D341Med (cell line): ENCODE measurements at regions not wholly inside any gene's neighbourhood (a gene's known extent, or its start where the extent isn't known, plus 50 kb on each side); places are given as distances from the start of the nearest gene placed in this dataset.

ENCODE experiments used
- DNase-seq: peaks from one replicate; pipeline ENCODE4 v3.0.0; 2012; ENCODE audit warnings: low spot score

DNA sequence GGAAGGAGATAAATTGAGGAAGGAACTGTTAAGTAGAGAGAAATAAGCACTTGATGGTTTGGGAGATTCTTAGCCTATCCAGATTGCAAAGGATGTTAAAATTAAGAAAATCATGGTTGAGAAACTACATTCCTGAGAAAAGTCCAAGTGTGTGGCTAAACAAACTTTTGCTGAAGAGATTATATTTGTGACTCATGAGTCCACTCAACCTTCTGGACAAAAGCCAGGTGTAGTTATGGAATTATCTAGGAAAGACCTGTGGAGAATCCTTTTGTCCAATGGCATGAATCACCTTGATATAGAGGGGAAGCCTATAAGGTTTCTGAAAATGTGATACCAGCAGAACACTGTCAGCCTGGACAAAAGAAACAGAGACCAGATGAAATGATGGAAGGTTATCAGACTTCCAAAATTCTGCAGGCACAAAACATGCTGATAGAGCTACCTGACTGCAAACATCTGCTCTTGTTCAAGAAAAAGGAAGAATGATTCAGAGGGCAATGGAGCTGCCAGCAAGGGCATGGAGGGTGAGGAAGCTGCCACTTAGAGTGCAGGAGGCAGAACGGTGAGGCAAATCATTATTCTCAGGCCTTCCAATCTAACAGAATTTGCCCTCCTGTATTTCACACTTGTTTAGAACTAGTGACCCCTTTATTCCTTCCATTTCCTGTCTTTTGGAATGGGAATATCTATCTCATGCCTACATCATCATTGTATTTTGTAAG, 300.6 kb upstream of the PRMT6 start:
- no peak for DNase-seq

DNA sequence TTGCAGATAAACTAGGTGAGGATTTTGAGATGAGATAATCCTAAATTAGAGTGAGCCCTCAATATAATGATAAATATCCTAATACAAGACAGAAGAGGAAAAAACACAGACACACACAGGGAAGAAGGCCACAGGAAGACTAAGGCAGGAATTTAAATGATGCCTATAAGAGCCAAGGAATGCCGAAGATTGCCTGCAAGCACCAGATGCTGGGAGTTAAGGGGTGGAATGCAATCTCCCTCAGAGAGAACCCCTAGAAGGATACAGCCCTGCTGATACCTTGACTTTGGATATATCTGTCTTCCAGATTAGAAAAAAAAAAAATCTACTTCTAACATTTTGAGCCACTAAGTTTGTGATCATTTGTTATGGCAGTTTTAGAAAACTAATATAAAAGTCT, 299.7 kb upstream of the PRMT6 start:
- no peak for DNase-seq

DNA sequence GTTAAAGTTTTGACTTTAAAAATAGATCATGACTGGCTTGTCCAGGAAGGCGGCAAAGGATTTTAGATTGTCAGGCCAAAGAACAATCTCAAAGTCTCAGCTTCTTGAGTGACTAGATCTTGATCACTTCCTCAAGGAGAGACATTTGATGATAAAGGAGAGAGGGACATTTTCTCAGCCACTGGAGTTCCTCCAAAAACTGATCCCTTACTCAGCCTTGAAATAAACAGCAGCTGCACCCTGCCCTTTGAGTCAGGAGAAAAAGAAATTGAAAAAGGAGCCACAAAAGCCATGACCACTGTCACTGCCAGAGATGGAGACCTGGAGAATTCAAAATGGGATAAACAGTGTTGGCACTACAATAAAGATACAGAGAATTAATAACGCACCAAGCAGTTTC, 288.4 kb upstream of the PRMT6 start:
- no peak for DNase-seq

DNA sequence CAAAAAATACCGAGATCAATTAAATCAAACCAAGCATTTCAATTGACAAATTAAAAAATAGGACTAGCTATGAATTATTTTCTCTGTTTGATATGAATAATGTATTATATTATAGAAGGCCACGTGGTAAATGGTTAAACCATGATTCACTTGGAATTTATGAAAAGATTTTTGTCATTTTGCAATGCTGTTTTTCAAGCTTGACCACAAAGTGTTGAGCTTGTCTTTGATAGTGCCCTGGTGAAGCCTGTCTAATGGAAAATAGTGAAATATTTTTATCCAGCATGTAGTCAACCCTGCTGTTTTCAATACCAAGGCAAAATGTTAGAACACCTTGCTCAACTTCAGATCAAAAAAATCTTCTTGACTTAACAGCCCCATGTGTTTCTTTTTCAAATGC, 288.0 kb upstream of the PRMT6 start:
- no peak for DNase-seq

DNA sequence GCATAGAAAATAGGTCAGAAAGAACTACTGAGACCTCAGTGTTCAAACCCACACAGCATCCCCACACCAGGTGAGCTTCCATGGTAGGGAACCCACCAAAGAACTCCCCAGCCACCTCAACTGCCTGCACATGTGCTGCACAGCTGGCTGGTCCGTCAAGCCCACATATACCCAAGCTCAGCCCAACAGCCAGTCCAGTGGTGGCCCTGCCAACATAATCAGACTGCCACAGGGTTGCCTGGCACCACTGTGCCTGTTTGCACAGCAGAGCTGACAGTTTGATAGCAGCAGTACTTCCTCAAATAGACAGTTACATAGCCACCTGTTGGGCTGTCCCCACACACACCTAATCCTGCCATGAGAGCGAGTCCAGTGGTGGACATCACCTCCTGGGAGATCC, 283.3 kb upstream of the PRMT6 start:
- no peak for DNase-seq

DNA sequence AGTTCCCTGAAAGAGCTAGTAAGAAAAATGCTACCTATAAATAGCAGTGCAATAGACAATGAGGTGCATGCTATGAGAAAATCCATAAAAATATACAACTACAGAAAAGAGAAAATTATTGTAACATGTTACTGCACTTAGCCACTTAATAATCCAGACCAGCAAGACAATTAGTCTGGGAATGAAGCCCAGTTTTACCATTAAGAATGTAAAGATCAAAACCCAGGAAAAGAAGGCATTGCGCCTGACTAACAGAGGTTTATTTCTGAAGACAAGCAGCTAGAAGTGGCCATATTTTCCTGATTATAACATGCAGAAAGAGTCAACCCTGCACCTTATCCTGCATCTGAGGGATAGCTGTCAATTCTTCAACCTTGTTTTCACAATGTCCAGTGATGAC, 276.4 kb upstream of the PRMT6 start:
- DNase-seq, result no peak

DNA sequence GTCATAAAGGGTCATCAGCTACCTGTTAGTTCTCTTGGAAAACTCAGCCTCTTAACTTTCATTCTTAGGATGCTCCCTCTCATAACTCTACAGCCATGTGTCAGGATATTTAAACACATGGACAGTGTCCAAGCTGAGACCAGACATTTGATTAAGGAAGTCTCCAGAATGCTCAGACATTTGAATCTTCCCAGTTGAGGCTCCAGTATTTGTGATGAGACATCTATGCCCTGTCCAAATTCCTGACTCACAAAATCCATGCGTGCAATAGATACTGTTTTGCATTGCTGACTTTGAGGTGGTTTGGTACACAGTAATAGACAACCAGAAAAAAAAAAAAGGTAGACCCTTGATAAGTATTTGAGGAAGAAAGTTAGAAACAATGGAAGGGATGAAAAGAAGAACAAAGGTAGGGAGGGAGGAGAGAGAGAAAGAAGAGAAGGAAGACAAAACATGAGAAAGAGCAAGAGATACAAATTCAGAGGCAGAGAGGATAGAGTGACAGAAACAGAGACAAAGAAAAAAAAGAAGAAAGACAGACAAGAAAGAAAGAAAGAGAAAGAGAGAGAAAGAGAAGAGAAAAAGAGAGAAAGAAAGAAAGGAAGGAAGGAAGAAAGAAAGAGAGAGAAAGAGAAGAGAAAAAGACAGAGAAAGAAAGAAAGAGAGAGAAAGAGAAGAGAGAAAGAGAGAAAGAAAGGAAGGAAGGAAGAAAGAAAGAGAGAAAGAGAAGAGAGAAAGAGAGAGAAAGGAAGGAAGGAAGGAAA, 275.5 kb upstream of the PRMT6 start:
- no peak for DNase-seq

DNA sequence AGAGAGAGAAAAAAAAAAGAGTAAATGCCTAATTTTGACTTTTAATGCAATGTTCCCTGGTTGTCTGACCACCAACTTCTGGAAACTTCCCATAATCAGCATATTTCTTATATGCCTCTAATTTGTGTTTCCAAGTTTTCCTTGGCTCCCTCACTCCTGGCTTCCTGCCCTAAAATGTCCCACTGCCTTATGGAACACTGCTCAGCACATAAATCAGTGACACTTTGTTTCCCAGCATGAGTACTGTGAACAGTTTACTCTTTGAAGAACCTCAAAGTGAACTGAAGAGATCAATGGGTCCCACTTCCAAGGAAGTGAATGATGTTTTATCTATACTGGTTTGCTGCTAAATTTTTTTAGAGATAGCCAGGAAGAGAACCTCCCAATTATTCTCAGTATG, 271.3 kb upstream of the PRMT6 start:
- no peak for DNase-seq

GRCh38 chr1:106787520-106787919, 269.0 kb upstream of the PRMT6 start:
- no peak for DNase-seq

- no peak for DNase-seq
Observed at GRCh38 chr1:106789686-106790085, 266.8 kb upstream of the PRMT6 start.

DNA sequence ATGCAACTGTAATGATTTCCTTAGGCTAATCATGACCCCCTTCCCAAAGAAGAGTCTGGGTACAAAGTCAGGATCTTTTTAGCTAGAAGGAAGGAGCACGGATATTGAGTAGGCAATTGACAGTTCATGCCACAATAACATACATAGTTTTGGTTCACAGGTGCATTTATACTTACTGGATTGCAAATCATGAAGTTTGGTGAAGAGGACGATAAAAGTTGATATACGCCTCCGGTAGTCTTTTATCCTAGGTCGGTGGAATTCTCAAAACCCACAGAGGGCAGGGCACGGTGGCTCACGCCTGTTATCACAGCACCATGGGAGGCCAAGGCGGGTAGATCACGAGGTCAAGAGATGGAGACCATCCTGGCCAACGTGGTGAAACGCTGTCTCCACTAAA, 265.4 kb upstream of the PRMT6 start:
- no peak for DNase-seq

DNA sequence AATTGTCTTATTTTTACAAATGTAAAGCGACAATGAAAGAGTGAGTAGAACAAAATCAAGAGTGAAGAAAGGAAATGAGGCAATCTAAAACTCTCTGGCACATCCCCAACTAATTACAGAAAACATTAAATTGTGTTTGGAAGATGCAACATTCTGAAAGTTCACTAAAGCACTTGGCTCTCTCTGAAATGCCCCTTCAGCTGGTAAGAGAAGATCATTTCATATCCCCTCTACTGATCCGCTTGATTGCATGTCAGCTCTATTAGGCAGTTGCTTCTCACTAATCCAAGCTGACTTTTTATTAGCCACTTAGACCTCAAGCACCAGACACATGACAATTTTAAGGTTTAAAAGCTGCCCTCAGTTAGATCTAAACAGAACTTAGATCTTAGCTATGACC, 262.8 kb upstream of the PRMT6 start:
- no peak for DNase-seq

DNA sequence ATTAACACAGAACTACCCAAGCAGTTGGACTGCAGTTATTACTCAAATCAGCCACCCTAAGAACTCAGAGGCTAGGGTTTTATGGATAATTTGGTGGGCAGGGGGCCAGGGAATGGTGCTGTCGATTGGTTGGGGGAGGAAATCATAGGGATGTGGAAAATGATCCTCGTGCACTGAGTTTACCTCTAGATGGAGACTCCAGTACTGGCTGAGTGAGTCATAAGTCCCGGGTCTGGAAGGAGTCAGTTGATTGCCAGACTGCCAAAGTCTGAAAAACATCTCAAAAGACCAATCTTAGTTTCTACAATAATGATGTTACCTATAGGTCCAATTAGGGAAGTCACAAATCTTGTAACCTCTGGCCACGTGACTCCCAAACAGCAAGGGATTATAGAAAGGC, 257.5 kb upstream of the PRMT6 start:
- DNase-seq, result no peak

- DNase-seq, result no peak
Observed at GRCh38 chr1:106802181-106802580, 254.3 kb upstream of the PRMT6 start.

GRCh38 chr1:106814418-106814817, 242.1 kb upstream of the PRMT6 start:
- no peak for DNase-seq

DNA sequence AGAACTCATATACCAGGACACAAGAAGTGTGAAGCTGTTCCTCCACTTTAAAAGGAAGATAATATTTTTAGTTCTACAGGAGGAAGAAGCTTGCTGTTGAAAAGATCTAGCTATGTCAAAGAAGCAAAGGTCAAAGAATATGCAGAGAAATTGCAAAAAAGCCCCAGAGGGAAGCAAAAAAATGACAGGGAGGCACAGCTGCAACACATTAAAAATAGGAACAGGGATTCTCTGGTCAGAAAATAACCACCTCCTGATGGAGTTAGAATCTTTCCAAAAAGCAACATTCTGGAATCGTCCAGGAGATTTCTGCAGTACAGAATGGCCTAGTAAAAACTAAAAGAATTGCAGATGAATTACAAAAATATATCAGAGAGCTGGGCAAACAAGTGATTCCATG, 238.9 kb upstream of the PRMT6 start:
- no peak for DNase-seq

- no peak for DNase-seq
Observed at GRCh38 chr1:106831511-106831910, 225.0 kb upstream of the PRMT6 start.

- no peak for DNase-seq
Observed at GRCh38 chr1:106836708-106837107, 219.8 kb upstream of the PRMT6 start.

DNA sequence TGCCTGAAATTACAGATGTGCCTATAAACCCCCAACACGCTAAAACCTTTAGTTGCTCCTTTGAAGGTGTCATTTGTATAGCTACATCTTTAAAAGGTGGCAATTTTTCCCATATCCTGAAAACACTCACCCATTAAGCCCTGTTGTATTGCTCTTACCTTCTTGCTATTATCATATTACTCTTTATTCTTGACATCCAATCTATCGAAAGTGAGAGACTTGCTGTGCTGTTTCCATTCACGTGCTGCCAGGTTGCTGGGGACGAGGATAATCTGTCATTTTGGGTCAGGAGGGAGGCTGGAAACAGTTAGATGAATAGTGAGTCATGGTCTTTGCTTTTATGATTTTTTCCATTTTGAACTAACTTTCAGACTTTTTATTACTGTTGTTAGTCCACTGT, 213.0 kb upstream of the PRMT6 start:
- DNase-seq, result no peak

DNA sequence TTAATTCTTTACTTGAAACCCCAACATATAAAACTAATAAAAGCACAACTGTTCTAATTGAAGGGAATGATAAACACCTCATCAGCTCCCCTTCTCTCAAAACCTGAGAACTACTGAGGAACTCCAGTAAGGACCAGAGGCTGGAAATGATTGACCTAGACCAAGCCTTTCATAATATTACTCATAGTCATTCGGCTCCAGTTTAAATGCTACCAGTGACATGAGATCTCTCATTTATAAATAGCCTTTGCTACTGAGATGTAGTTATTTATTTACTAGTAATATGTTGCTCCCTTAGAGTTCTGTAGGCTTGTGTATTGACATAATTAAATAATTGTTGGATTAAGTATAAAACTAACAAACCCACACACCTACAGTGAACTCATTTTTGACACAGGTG, 209.8 kb upstream of the PRMT6 start:
- no peak for DNase-seq

- DNase-seq, result no peak
Observed at GRCh38 chr1:106861110-106861509, 195.4 kb upstream of the PRMT6 start.

DNA sequence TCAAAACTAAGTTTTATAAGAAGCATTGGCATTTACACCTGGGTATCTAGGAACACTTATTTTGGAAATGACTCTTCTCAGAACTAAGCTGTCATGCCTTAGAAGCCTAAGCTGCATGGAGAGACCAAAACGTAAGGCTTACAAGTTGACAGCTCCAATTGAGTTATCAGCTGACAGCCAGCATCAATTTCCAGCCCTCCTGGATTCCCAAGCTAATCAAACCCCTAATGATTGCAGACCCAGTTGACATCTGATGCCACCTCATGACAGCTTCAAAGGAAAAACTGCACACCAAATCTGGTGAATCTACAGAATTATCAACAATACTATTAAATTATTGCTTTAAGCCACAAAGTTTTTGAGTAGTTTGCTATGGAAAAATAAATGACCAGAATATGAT, 187.6 kb upstream of the PRMT6 start:
- DNase-seq, result no peak

DNA sequence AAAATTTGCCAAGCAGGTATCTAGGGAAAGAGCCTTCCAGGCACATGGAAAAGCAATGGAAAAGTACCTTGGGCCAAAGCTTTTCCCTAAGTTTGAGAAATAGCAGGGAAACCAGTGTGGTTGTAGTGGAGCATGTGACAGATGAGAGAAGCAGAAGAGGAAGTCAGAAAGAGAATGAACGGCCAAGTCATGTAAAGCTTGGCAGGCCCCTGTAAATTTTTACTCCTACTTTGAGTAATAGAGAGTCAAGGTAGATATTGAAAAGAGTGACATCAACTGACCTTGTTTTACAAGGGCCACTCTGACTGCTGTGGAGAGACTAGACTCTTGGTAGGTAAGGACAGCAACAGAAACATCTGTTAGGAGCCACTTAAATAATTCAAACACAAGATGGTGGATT, 180.9 kb upstream of the PRMT6 start:
- no peak for DNase-seq

DNA sequence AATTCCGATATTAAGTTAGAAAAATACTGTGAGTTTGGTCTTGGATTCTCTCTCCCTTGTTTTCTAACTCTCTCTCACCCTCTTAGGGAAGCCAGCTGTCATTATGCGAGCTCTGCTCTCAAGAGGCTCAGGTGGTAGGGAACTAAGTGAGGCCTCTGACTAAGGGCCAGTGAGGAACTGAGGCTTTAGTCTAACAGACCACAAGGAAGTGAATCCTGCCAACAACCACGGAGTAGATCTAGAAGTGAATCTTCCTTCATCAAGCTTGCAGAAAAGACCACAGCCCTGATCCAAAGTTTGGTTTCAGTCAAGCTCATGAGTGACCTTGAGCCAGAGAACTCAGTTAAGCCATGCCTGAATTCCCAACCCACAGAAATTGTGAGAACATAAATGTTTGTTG, 180.1 kb upstream of the PRMT6 start:
- no peak for DNase-seq
